ENCODE measurements at regions not wholly inside any gene's neighbourhood (a gene's known extent, or its start where the extent isn't known, plus 50 kb on each side); places are given as distances from the start of the nearest gene placed in this dataset.
A peak's percentile ranks its signal among the peaks of the same experiment; 100 is the strongest.

- H3K4me1 ChIP-seq, result peaks cover 8 to 21% (median 17%) of the 10 kb centered on the region in 3 donors
- intact Hi-C loops (cut with DNase I), result no loop called here
- no peak for DNase-seq
- H3K9me3 ChIP-seq, result no peaks in the 10 kb centered on the region
- H3K27ac ChIP-seq, result peak overlapping the region in 1 of 4 donors; percentile 3
- H3K27me3 ChIP-seq, result no peaks in the 10 kb centered on the region
- TF ChIP-seq POLR2A (IDR thresholded peaks at IDR 0.05) (no peak), CTCF (IDR thresholded peaks at IDR 0.05) (no peak)
- no peak overlapping the region for H3K4me3 ChIP-seq
- H3K36me3 ChIP-seq, result no peaks in the 10 kb centered on the region
Observed at GRCh38 chr6:167547328-167547692, 222.4 kb downstream of the TTLL2 start.

- TF ChIP-seq POLR2A (IDR thresholded peaks at IDR 0.05) (no peak), CTCF (IDR thresholded peaks at IDR 0.05) (no peak)
- peak overlapping the region in 1 of 4 donors; percentile 3 for H3K27ac ChIP-seq
- H3K4me3 ChIP-seq, result no peak overlapping the region
- WGBS, 2 donors, result 46 to 54% methylated on average over 7 of the region's 7 CpGs
- no peak for DNase-seq
- H3K4me1 ChIP-seq, result peaks cover 8 to 21% (median 17%) of the 10 kb centered on the region in 3 donors
- no peaks in the 10 kb centered on the region for H3K27me3 ChIP-seq
- intact Hi-C loops (cut with DNase I), result no loop called here
- H3K9me3 ChIP-seq, result no peaks in the 10 kb centered on the region
- H3K36me3 ChIP-seq, result no peaks in the 10 kb centered on the region
Observed at GRCh38 chr6:167547751-167548150, 222.9 kb downstream of the TTLL2 start.

- no peak overlapping the region for H3K4me3 ChIP-seq
- peaks cover 8 to 18% (median 15%) of the 10 kb centered on the region in 3 donors for H3K4me1 ChIP-seq
- H3K9me3 ChIP-seq, result no peaks in the 10 kb centered on the region
- H3K27me3 ChIP-seq, result no peaks in the 10 kb centered on the region
- intact Hi-C loops (cut with DNase I), result no loop called here
- 100% methylated on average over 1 of the region's 5 CpGs for WGBS, 2 donors
- no peaks in the 10 kb centered on the region for H3K36me3 ChIP-seq
- DNase-seq, result no peak
- TF ChIP-seq CTCF (IDR thresholded peaks at IDR 0.05) (no peak), POLR2A (IDR thresholded peaks at IDR 0.05) (no peak)
- no peak overlapping the region for H3K27ac ChIP-seq
Observed at GRCh38 chr6:167548451-167548850, 223.6 kb downstream of the TTLL2 start.

GRCh38 chr6:167549213-167549612 lies 224.3 kb downstream of the TTLL2 start:
- intact Hi-C loops (cut with DNase I), result no loop called here
- TF ChIP-seq POLR2A (IDR thresholded peaks at IDR 0.05), result no peak
- 77 to 80% methylated on average over 9 of the region's 9 CpGs for WGBS, 2 donors
- DNase-seq, result no peak
- Histone ChIP-seq H3K9me3 (no peaks in the 10 kb centered on the region), H3K4me3 (no peak overlapping the region), H3K27me3 (no peaks in the 10 kb centered on the region), H3K27ac (no peak overlapping the region), H3K36me3 (no peaks in the 10 kb centered on the region), H3K4me1 (peaks cover 8 to 16% (median 13%) of the 10 kb centered on the region in 3 donors)

GRCh38 chr6:167550941-167551627 lies 226.2 kb downstream of the TTLL2 start:
- WGBS, 2 donors, result 25 to 41% methylated on average over 18 to 19 of the region's 29 CpGs
- TF ChIP-seq POLR2A (IDR thresholded peaks at IDR 0.05), result no peak
- TF ChIP-seq CTCF (IDR thresholded peaks at IDR 0.05), result no peak
- H3K36me3 ChIP-seq, result no peaks in the 10 kb centered on the region
- H3K27ac ChIP-seq, result peak overlapping the region in 3 of 4 donors; percentile 62 to 73 (median 68)
- no peak overlapping the region for H3K4me3 ChIP-seq
- no peaks in the 10 kb centered on the region for H3K27me3 ChIP-seq
- no peak for DNase-seq
- intact Hi-C loops (cut with DNase I), result no loop called here
- peaks cover 8 to 16% (median 13%) of the 10 kb centered on the region in 3 donors for H3K4me1 ChIP-seq
- peaks cover 0 to under 1% (median 0%) of the 10 kb centered on the region in 3 donors for H3K9me3 ChIP-seq
